ENCODE measurements at regions not wholly inside any gene's neighbourhood (a gene's known extent, or its start where the extent isn't known, plus 50 kb on each side); places are given as distances from the start of the nearest gene placed in this dataset.

- TF ChIP-seq CTCF (IDR thresholded peaks at IDR 0.05; ENCODE audit: low read length) (no peak), EZH2 (IDR thresholded peaks at IDR 0.05; ENCODE audit: borderline replicate concordance, low read length) (no peak)
Measured at GRCh38 chr2:60377825-60378224, 175.6 kb downstream of the BCL11A start.

All from OCI-LY1 (cell line).